RWPE1 (cell line): ENCODE measurements at regions not wholly inside any gene's neighbourhood (a gene's known extent, or its start where the extent isn't known, plus 50 kb on each side); places are given as distances from the start of the nearest gene placed in this dataset.

ENCODE experiments used
- CTCF ChIA-PET: fragments of 350-600 bp; sonication (Branson Sonifier 250); formaldehyde crosslinking; extraction: SDS; loops from one replicate; lab custom pipeline; 2021; lab: Yijun Ruan, JAX
- POLR2A ChIA-PET: fragments of 400-600 bp; formaldehyde crosslinking; extraction: SDS; loops from one replicate; lab custom pipeline; 2020; ENCODE audit warnings: antibody characterized with exemption; ENCODE audit not compliant: low non-redundant PET; lab: Yijun Ruan, JAX
- DNase-seq: peaks from one replicate; pipeline ENCODE4 v3.0.0; 2012; ENCODE audit warnings: low spot score
- H3K27ac ChIP-seq: fragments of 450-650 bp; 2 replicates; pipeline ENCODE4 v1.5.1; 2017
- CTCF ChIP-seq: fragments of 450-650 bp; conservative IDR thresholded peaks from 2 replicates; pipeline ENCODE4 v1.5.1; 2017; ENCODE audit warnings: low read depth, mild to moderate bottlenecking

GRCh38 chr13:37202264-37202663 lies 96.8 kb upstream of the CSNK1A1L start:
- H3K27ac ChIP-seq, result no peak overlapping the region
- DNase-seq, result no peak
- POLR2A ChIA-PET, result no interaction called here
- no peak for TF ChIP-seq CTCF
- CTCF ChIA-PET, result no interaction called here

GRCh38 chr13:37201081-37201480 lies 95.6 kb upstream of the CSNK1A1L start:
- ChIA-PET CTCF (no interaction called here), POLR2A (no interaction called here)
- H3K27ac ChIP-seq, result no peak overlapping the region
- no peak for TF ChIP-seq CTCF
- DNase-seq, result no peak

- ChIA-PET POLR2A (no interaction called here), CTCF (no interaction called here)
- TF ChIP-seq CTCF, result no peak
- no peak overlapping the region for H3K27ac ChIP-seq
- no peak for DNase-seq
Measured at GRCh38 chr13:37198629-37199028, 93.2 kb upstream of the CSNK1A1L start.

GRCh38 chr13:37195621-37196020 lies 90.2 kb upstream of the CSNK1A1L start:
- ChIA-PET CTCF (no interaction called here), POLR2A (no interaction called here)
- no peak for TF ChIP-seq CTCF
- DNase-seq, result no peak
- no peak overlapping the region for H3K27ac ChIP-seq

GRCh38 chr13:37194428-37194861 lies 89.0 kb upstream of the CSNK1A1L start:
- DNase-seq, result peak; percentile 19
- H3K27ac ChIP-seq, result no peak overlapping the region
- ChIA-PET POLR2A (no interaction called here), CTCF (interaction anchor here (0.7 kb wide), 1 partner anchor 16 kb away, joined by 4 read pairs; no protein-coding TSS in a partner anchor)
- TF ChIP-seq CTCF, result no peak

- no peak for DNase-seq
- POLR2A ChIA-PET, result no interaction called here
- CTCF ChIA-PET, result interaction anchor here (0.7 kb wide), 1 partner anchor 1128 kb away, joined by 4 read pairs; no protein-coding TSS in a partner anchor
- no peak for TF ChIP-seq CTCF
- no peak overlapping the region for H3K27ac ChIP-seq
Measured at GRCh38 chr13:37192956-37193355, 87.5 kb upstream of the CSNK1A1L start.
